A673 (cell line): ENCODE measurements at regions not wholly inside any gene's neighbourhood (a gene's known extent, or its start where the extent isn't known, plus 50 kb on each side); places are given as distances from the start of the nearest gene placed in this dataset.

Source experiments
- CTCF ChIP-seq: fragments of 300-800, 200-600 bp; sonication (generic); conservative IDR thresholded peaks from 2 replicates; pipeline ENCODE4 v1.5.1; 2017; ENCODE audit warnings: low read depth, mild to moderate bottlenecking, antibody characterized with exemption, low read length, moderate library complexity, mixed read lengths
- EZH2 ChIP-seq: fragments of 200-600 bp; sonication (generic); IDR thresholded peaks from 2 replicates; pipeline ENCODE4 v1.6.1; 2017; ENCODE audit warnings: borderline replicate concordance, low read depth, mild to moderate bottlenecking, mixed read lengths, antibody characterized with exemption, low read length; ENCODE audit not compliant: poor library complexity, severe bottlenecking

- TF ChIP-seq EZH2 (no peak), CTCF (no peak)
Observed at GRCh38 chr5:116718317-116718716, 143.7 kb upstream of the SEMA6A start.
